Kidney (tissue), 13 donors: ENCODE measurements at regions not wholly inside any gene's neighbourhood (a gene's known extent, or its start where the extent isn't known, plus 50 kb on each side); places are given as distances from the start of the nearest gene placed in this dataset.

Experiments used
- DNase-seq, 5 donors: peaks; one replicate each; pipeline ENCODE4 v3.0.0-alpha.2; 2013 to 2020
- FAIRE-seq: peaks from 2 replicates; lab custom pipeline; 2012; peaks lifted over from hg19 to GRCh38; lab: Jason Lieb, UNC
- H3K27ac ChIP-seq, 2 donors: one replicate each; pipeline ENCODE4 v1.7.0; 2013; ENCODE audit warnings: low read depth in 2 of 2, low read length in 2 of 2, inconsistent platforms in 1 of 2
- H3K27me3 ChIP-seq: one replicate; pipeline ENCODE4 v1.7.1; 2013; ENCODE audit warnings: low read length, inconsistent platforms; ENCODE audit not compliant: control insufficient read depth, insufficient read depth
- H3K36me3 ChIP-seq, 3 donors: one replicate each; pipeline versions ENCODE4 v1.7.0 to v1.7.1; 2013; ENCODE audit warnings: low read length in 3 of 3, control low read depth in 1 of 3, inconsistent platforms in 1 of 3; ENCODE audit not compliant: insufficient read depth in 3 of 3, control insufficient read depth in 2 of 3
- H3K4me1 ChIP-seq, 3 donors: one replicate each; pipeline versions ENCODE4 v1.7.0 to v1.7.1; 2013; ENCODE audit warnings: low read length in 3 of 3, inconsistent platforms in 1 of 3, low read depth in 1 of 3; ENCODE audit not compliant: control insufficient read depth in 2 of 3, insufficient read depth in 2 of 3
- H3K4me3 ChIP-seq, 3 donors: one replicate each; pipeline versions ENCODE4 v1.7.0 to v1.8.1; 2013; ENCODE audit warnings: low read length in 3 of 3, control low read depth in 1 of 3, inconsistent platforms in 1 of 3
- H3K9ac ChIP-seq, 3 donors: one replicate each; pipeline versions ENCODE4 v1.7.0 to v1.7.1; 2013; ENCODE audit warnings: low read length in 3 of 3, control low read depth in 1 of 3, inconsistent platforms in 1 of 3
- H3K9me3 ChIP-seq, 3 donors: one replicate each; pipeline versions ENCODE4 v1.7.0 to v1.7.1; 2013; ENCODE audit warnings: low read length in 3 of 3, control low read depth in 1 of 3, inconsistent platforms in 1 of 3; ENCODE audit not compliant: control insufficient read depth in 2 of 3, insufficient read depth in 1 of 3
- CTCF ChIP-seq: IDR thresholded peaks from 3 replicates; pipeline ENCODE4 v1.5.1; 2012; ENCODE audit warnings: mild to moderate bottlenecking, moderate library complexity, borderline replicate concordance; ENCODE audit not compliant: insufficient read depth; ENCODE audit errors: extremely low read depth
- intact Hi-C: fragments of 100-400 bp; cut with DNase I; formaldehyde crosslinking; loops from one replicate; pipeline ENCODE4 v1.11.1; 2022
- donor health status: control.
- donor health status: control.
- donor health status: control.
- donor health status: control.
- donor health status: control.
- donor health status: DM: yes; HTN: yes; CAD: no.
- donor health status: Normal renal cell carcinoma (clear cell type).

DNA sequence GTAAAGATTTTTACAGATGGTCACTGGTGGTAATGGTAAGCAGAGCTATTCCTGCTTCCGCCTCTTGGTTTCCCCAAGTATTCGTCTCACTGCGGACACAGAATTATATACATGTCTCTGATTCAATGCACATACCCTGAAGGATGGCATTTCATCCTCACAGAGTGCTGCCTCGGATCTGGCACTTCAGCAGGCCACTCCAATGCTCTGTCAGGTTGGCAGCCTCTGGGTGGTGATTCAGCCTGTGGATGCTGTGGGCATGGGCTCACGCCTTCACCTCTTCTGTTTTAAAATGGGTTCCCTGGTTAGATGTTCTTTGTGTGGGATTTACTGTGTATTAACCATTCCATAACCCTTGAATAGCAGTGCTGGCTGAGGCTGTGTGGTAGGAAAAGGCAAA lies 182.6 kb upstream of the ZNF608 start:
- TF ChIP-seq CTCF: no peak
- intact Hi-C loops: no loop called here

GRCh38 chr5:124932791-124933600 lies 186.6 kb upstream of the ZNF608 start:
- no peak overlapping the region for H3K4me3 ChIP-seq
- TF ChIP-seq CTCF: no peak
- FAIRE-seq: peak; percentile 55
- peak overlapping the region in 1 of 2 donors; percentile 36 for H3K27ac ChIP-seq
- H3K9me3 ChIP-seq: no peaks in the 10 kb centered on the region
- no peak overlapping the region for H3K9ac ChIP-seq
- intact Hi-C loops: no loop called here
- DNase-seq: no peak
- H3K4me1 ChIP-seq: peaks cover 0 to 5% (median 0%) of the 10 kb centered on the region in 3 donors
- H3K27me3 ChIP-seq: no peaks in the 10 kb centered on the region
- no peaks in the 10 kb centered on the region for H3K36me3 ChIP-seq

More for the DNA sequence above, 182.6 kb upstream of the ZNF608 start:
- Histone ChIP-seq H3K4me3 (no peak overlapping the region), H3K4me1 (peaks cover 0 to 5% (median 0%) of the 10 kb centered on the region in 3 donors), H3K36me3 (no peaks in the 10 kb centered on the region), H3K9me3 (no peaks in the 10 kb centered on the region), H3K27me3 (no peaks in the 10 kb centered on the region), H3K9ac (no peak overlapping the region), H3K27ac (no peak overlapping the region)
- FAIRE-seq: no peak
- DNase-seq: no peak

DNA sequence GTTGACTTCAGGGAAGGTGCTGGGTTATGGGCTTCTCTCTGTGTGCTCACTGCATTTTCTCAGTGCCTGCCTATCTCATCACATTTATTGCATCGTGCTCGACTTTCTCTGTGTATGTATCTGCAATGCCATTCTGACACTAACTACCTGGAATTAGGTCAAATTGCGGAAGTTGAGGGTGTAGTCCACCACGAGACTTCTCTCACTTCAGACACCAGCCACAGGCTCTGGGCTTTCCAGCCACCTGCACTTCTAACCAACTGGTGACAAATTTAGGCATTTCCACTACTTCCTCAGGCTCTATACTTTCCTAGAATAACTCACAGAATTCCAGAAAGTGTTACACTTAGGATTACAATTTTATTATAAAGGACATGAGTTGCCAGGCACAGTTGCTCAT lies 188.6 kb upstream of the ZNF608 start:
- no peaks in the 10 kb centered on the region for H3K27me3 ChIP-seq
- intact Hi-C loops: no loop called here
- no peaks in the 10 kb centered on the region for H3K9me3 ChIP-seq
- H3K9ac ChIP-seq: no peak overlapping the region
- no peak overlapping the region for H3K27ac ChIP-seq
- H3K36me3 ChIP-seq: no peaks in the 10 kb centered on the region
- no peak overlapping the region for H3K4me3 ChIP-seq
- FAIRE-seq (no peak), DNase-seq (no peak)
- no peak for TF ChIP-seq CTCF
- peaks cover 0 to 5% (median 0%) of the 10 kb centered on the region in 3 donors for H3K4me1 ChIP-seq
